A549 (cell line): ENCODE measurements at regions not wholly inside any gene's neighbourhood (a gene's known extent, or its start where the extent isn't known, plus 50 kb on each side); places are given as distances from the start of the nearest gene placed in this dataset.

ENCODE experiments used
- ATAC-seq, 2 experiments: fragments of 200-7000 bp in 1 of 2; fragments of >200 bp in 1 of 2; cut with Nextera tagmentation in 1 of 2; cut with Tn5 transposase in 1 of 2; 3 replicates each; pipeline versions ENCODE4 v1.8.0 to v1.9.1; 2018 to 2020; ENCODE audit warnings: mild to moderate bottlenecking in 1 of 2, moderate library complexity in 1 of 2
- CTCF ChIA-PET: fragments of 300-600 bp; sonication (Branson Sonifier 250); formaldehyde crosslinking; extraction: SDS; loops from one replicate; lab custom pipeline; 2021; ENCODE audit warnings: antibody characterized with exemption, inconsistent platforms; lab: Yijun Ruan, JAX
- POLR2A ChIA-PET: fragments of 350-600 bp; formaldehyde crosslinking; extraction: SDS; loops from one replicate; lab custom pipeline; 2021; ENCODE audit warnings: antibody characterized with exemption, inconsistent platforms; lab: Yijun Ruan, JAX
- DNase-seq, 2 experiments: peaks; one replicate each; pipeline versions ENCODE4 v3.0.0 to v3.0.0-alpha.2; 2011 to 2016; ENCODE audit warnings: low read depth in 1 of 2, low spot score in 1 of 2
- FAIRE-seq: peaks from 2 replicates; lab custom pipeline; 2011; peaks lifted over from hg19 to GRCh38; lab: Jason Lieb, UNC
- H3K27ac ChIP-seq, 2 experiments: fragments of >200 bp; sonication (Bioruptor Twin); formaldehyde crosslinking; 3 replicates each; pipeline ENCODE4 v1.5.1; 2016 to 2017
- H3K4me1 ChIP-seq: fragments of >200 bp; sonication (Bioruptor Twin); formaldehyde crosslinking; 3 replicates; pipeline ENCODE4 v1.6.1; 2016
- H3K4me2 ChIP-seq: fragments of >200 bp; sonication (Bioruptor Twin); formaldehyde crosslinking; 3 replicates; pipeline ENCODE4 v1.6.1; 2016
- H3K4me3 ChIP-seq: fragments of >200 bp; sonication (Bioruptor Twin); formaldehyde crosslinking; 3 replicates; pipeline ENCODE4 v1.5.1; 2016
- H3K9me3 ChIP-seq: fragments of >200 bp; sonication (Bioruptor Twin); formaldehyde crosslinking; 3 replicates; pipeline ENCODE4 v1.6.1; 2016
- ATOH8 ChIP-seq: fragments of 250-450 bp; sonication (Bioruptor Pico); IDR thresholded peaks from 2 replicates; pipeline ENCODE4 v1.5.0; 2020; ENCODE audit warnings: low read depth, mild to moderate bottlenecking, moderate library complexity
- CBX2 ChIP-seq: fragments of 200-600 bp; sonication (generic); IDR thresholded peaks from 2 replicates; pipeline ENCODE4 v1.6.1; 2016; ENCODE audit warnings: low read depth, mild to moderate bottlenecking, borderline replicate concordance
- EHMT2 ChIP-seq: fragments of 200-600 bp; sonication (generic); IDR thresholded peaks from 2 replicates; pipeline ENCODE4 v1.6.1; 2016; ENCODE audit warnings: antibody characterized with exemption, low read depth, mild to moderate bottlenecking, moderate library complexity
- EP300 ChIP-seq, 2 experiments: fragments of >200 bp; sonication (Bioruptor Twin); formaldehyde crosslinking; IDR thresholded peaks; 2 replicates in 1 of 2; 3 replicates in 1 of 2; pipeline ENCODE4 v1.6.1; 2016 to 2017
- FOSL2 ChIP-seq, 2 experiments: fragments of 450-650 bp in 1 of 2; fragments of >200 bp in 1 of 2; sonication (Bioruptor Twin) in 1 of 2; formaldehyde crosslinking; IDR thresholded peaks; 2 replicates each; pipeline versions ENCODE4 v1.5.0 to v1.6.1; 2016 to 2020; ENCODE audit warnings: mild to moderate bottlenecking in 1 of 2, moderate library complexity in 1 of 2
- HES2 ChIP-seq: fragments of >200 bp; sonication (Bioruptor Twin); formaldehyde crosslinking; IDR thresholded peaks from 2 replicates; pipeline ENCODE4 v1.6.1; 2016
- HEYL ChIP-seq: fragments of 250-450 bp; sonication (Bioruptor Pico); IDR thresholded peaks from 2 replicates; pipeline ENCODE4 v1.8.0; 2021; ENCODE audit warnings: mild to moderate bottlenecking, moderate library complexity
- JUNB ChIP-seq: fragments of >200 bp; sonication (Bioruptor Twin); formaldehyde crosslinking; IDR thresholded peaks from 2 replicates; pipeline ENCODE4 v1.6.1; 2016
- KDM1A ChIP-seq: fragments of 200-600 bp; sonication (generic); IDR thresholded peaks from 2 replicates; pipeline ENCODE4 v1.6.1; 2016; ENCODE audit warnings: low read depth, mild to moderate bottlenecking
- KDM5A ChIP-seq: fragments of 200-600 bp; sonication (generic); IDR thresholded peaks from 2 replicates; pipeline ENCODE4 v1.6.1; 2016; ENCODE audit warnings: antibody characterized with exemption, mild to moderate bottlenecking
- MAZ ChIP-seq: fragments of 150-350 bp; IDR thresholded peaks from 2 replicates; pipeline ENCODE4 v1.6.1; 2014; ENCODE audit warnings: antibody characterized with exemption, low read depth, low read length, borderline replicate concordance
- NFE2L2 ChIP-seq: fragments of 150-350 bp; conservative IDR thresholded peaks from 2 replicates; pipeline ENCODE4 v1.6.1; 2014; ENCODE audit warnings: low read length
- NR3C1 ChIP-seq: fragments of >200 bp; sonication (Bioruptor Twin); formaldehyde crosslinking; IDR thresholded peaks from 3 replicates; pipeline ENCODE4 v1.6.1; 2017
- POLR2AphosphoS2 ChIP-seq: conservative IDR thresholded peaks from 2 replicates; pipeline ENCODE4 v1.6.1; 2012; ENCODE audit warnings: low read length, improper control_type of control experiment, inconsistent platforms
- RARB ChIP-seq: fragments of 250-450 bp; sonication (Bioruptor Pico); IDR thresholded peaks from 2 replicates; pipeline ENCODE4 v1.8.0; 2021; ENCODE audit warnings: mild to moderate bottlenecking, moderate library complexity
- RNF2 ChIP-seq: fragments of 200-600 bp; sonication (generic); IDR thresholded peaks from 2 replicates; pipeline ENCODE4 v1.6.1; 2016; ENCODE audit warnings: low read depth, mild to moderate bottlenecking, antibody characterized with exemption, moderate library complexity, borderline replicate concordance
- SMC3 ChIP-seq: fragments of >200 bp; sonication (Bioruptor Twin); formaldehyde crosslinking; IDR thresholded peaks from 3 replicates; pipeline ENCODE4 v1.6.1; 2018; ENCODE audit warnings: inconsistent platforms
- TFCP2L1 ChIP-seq: fragments of 250-450 bp; sonication (Bioruptor Pico); IDR thresholded peaks from 2 replicates; pipeline ENCODE4 v1.5.0; 2021; ENCODE audit warnings: mild to moderate bottlenecking
- TP53 ChIP-seq: fragments of 250-450 bp; sonication (Bioruptor Pico); IDR thresholded peaks from 2 replicates; pipeline ENCODE4 v1.5.0; 2021; ENCODE audit warnings: mild to moderate bottlenecking, moderate library complexity
- ZC3H11A ChIP-seq: fragments of 450-650 bp; IDR thresholded peaks from 2 replicates; pipeline ENCODE4 v1.6.1; 2014; ENCODE audit warnings: antibody characterized with exemption, mild to moderate bottlenecking
- ZSCAN20 ChIP-seq: fragments of 250-450 bp; sonication (Bioruptor Pico); IDR thresholded peaks from 2 replicates; pipeline ENCODE4 v1.8.0; 2022; ENCODE audit warnings: mild to moderate bottlenecking, moderate library complexity
- WGBS: methylation state at CpG from one replicate; pipeline ENCODE4 v1.1.6; 2017; ENCODE audit errors: missing lambda C conversion rate; 5-methylcytosine and 5-hydroxymethylcytosine counted together
- TF ChIP-seq, protein P1 (sequence below): IDR thresholded peaks from 2 replicates; pipeline ENCODE4 v1.6.1; 2012; ENCODE audit warnings: low read depth, borderline replicate concordance
- TF ChIP-seq, protein P2 (sequence below): fragments of 250-450 bp; sonication (Bioruptor Pico); IDR thresholded peaks from 2 replicates; pipeline ENCODE4 v1.5.0; 2021; ENCODE audit warnings: mild to moderate bottlenecking, moderate library complexity, borderline replicate concordance

DNA sequence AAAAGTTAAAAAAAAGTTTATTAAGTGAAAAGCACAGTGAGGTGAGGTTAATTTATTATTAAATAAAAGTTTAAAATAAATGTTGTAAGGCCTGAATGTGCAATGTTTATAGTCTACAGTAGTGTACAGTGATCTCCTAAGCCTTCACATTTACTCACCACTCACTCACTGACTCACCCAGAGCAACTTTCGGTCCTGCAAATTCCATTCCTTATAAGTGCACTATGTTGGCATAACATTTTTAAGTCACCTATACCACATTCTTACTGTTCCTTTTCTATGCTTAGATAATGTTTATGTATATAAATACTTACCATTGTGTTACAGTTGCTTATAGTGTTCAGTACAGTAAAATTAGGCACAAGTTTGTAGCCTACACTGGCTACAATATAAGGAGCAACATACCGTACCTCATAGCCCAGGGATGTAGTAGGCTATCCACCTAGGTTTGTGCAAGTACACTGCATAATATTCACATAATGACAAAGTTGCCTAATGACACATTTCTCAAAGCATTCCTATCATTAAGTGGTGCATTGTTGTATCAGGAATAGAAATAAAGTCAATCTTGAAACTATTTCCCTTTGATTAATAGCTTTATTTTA is 426.5 kb upstream of the BRINP3 start:
- ChIA-PET POLR2A (no interaction called here), CTCF (no interaction called here)
- 43% methylated on average over 2 of the region's 2 CpGs for WGBS
- no peak for TF ChIP-seq FOSL2 (IDR thresholded peaks at IDR 0.05)
- no peak for TF ChIP-seq FOSL2 (CRISPR knock-in tag; IDR thresholded peaks at IDR 0.05)
- no peak for TF ChIP-seq EP300 (IDR thresholded peaks at IDR 0.05)
- TF ChIP-seq JUNB: no peak
- no peak for TF ChIP-seq SMC3
- no peak for TF ChIP-seq KDM5A
- TF ChIP-seq ZSCAN20 (CRISPR knock-in tag): no peak
- no peak for TF ChIP-seq RNF2
- no peak for TF ChIP-seq NR3C1
- no peak for TF ChIP-seq TP53 (CRISPR knock-in tag)
- no peak for TF ChIP-seq ZC3H11A
- TF ChIP-seq RARB (CRISPR knock-in tag): no peak
- no peak for TF ChIP-seq KDM1A
- no peak for TF ChIP-seq ATOH8 (CRISPR knock-in tag)
- TF ChIP-seq, protein P1, sequence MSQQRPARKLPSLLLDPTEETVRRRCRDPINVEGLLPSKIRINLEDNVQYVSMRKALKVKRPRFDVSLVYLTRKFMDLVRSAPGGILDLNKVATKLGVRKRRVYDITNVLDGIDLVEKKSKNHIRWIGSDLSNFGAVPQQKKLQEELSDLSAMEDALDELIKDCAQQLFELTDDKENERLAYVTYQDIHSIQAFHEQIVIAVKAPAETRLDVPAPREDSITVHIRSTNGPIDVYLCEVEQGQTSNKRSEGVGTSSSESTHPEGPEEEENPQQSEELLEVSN: no peak
- no peak for TF ChIP-seq HES2
- TF ChIP-seq NFE2L2: no peak
- FAIRE-seq (no peak), ATAC-seq (no peak), DNase-seq (no peak)
- Histone ChIP-seq H3K27ac (no peak overlapping the region), H3K9me3 (no peaks in the 10 kb centered on the region), H3K4me2 (no peak overlapping the region), H3K4me3 (no peak overlapping the region), H3K4me1 (no peaks in the 10 kb centered on the region)

DNA sequence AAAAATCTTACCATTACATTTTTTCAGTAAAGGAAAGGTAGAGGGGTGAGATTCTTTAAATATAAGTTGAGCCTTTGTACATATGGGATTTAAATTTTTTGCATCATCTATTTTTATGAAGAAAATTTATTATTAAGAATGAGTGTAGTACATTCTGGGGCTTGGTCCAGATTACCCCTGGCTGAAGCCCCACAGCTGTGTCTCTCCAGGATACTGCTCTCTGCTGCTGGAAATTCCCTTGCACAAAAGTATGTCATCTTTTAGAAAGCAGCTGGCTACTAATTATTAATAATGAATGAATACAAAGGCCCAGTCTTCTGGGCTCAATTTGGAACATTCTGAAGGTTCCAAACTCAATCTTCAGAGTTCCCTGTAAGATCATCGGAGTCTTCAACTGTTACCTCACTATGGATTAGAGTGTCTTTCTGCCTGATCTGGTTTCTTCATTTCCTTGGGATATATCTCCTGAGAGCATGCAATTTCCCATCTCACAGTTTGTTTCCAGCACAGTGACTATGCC is 428.6 kb upstream of the BRINP3 start:
- Histone ChIP-seq H3K4me1 (no peaks in the 10 kb centered on the region), H3K27ac (no peak overlapping the region), H3K4me3 (no peak overlapping the region), H3K9me3 (no peaks in the 10 kb centered on the region), H3K4me2 (no peak overlapping the region)
- POLR2A ChIA-PET: no interaction called here
- CTCF ChIA-PET: no interaction called here
- FAIRE-seq: no peak
- no peak for DNase-seq
- 73% methylated on average over 1 of the region's 1 CpG for WGBS
- TF ChIP-seq HES2 (no peak), EHMT2 (no peak), KDM1A (no peak), RARB (CRISPR knock-in tag) (no peak), MAZ (no peak), TFCP2L1 (no peak), HEYL (no peak), CBX2 (no peak), POLR2AphosphoS2 (no peak)
- TF ChIP-seq, protein P2, sequence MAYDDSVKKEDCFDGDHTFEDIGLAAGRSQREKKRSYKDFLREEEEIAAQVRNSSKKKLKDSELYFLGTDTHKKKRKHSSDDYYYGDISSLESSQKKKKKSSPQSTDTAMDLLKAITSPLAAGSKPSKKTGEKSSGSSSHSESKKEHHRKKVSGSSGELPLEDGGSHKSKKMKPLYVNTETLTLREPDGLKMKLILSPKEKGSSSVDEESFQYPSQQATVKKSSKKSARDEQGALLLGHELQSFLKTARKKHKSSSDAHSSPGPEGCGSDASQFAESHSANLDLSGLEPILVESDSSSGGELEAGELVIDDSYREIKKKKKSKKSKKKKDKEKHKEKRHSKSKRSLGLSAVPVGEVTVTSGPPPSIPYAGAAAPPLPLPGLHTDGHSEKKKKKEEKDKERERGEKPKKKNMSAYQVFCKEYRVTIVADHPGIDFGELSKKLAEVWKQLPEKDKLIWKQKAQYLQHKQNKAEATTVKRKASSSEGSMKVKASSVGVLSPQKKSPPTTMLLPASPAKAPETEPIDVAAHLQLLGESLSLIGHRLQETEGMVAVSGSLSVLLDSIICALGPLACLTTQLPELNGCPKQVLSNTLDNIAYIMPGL: no peak
- no peak for ATAC-seq
